SH-SY5Y (cell line): ENCODE measurements at regions not wholly inside any gene's neighbourhood (a gene's known extent, or its start where the extent isn't known, plus 50 kb on each side); places are given as distances from the start of the nearest gene placed in this dataset.

Experiments
- GATA2 ChIP-seq: IDR thresholded peaks from 2 replicates; pipeline ENCODE4 v1.6.1; 2011; ENCODE audit warnings: mild to moderate bottlenecking, low read depth, low read length
- GATA3 ChIP-seq: IDR thresholded peaks from 2 replicates; pipeline ENCODE4 v1.6.1; 2011; ENCODE audit warnings: low read depth, mild to moderate bottlenecking, low read length, moderate library complexity

DNA sequence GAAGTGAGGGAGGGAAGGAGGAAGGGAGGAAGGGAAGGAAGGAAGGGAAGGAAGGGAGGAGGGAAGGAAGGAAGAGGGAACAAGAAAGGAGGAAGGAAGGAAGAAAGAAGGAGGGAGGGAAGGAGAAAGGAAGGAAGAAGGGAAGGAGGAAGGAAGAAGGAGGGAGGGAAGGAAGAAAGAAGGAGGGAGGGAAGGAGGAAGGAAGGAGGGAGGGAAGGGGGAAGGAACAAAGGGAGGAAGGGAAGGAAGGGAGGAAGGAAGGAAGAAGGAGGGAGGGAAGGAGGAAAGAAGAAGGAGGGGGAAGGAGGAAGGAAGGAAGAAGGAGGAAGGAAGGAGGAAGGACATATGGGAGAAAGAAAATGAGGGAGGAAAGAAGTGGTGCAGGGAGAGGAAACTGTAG lies 184.7 kb upstream of the PMEPA1 start:
- TF ChIP-seq GATA2 (no peak), GATA3 (no peak)
